Right renal pelvis (tissue), 4 donors: ENCODE measurements at regions not wholly inside any gene's neighbourhood (a gene's known extent, or its start where the extent isn't known, plus 50 kb on each side); places are given as distances from the start of the nearest gene placed in this dataset.

Experiments used
- DNase-seq, 4 donors: peaks; one replicate each; pipeline ENCODE4 v3.0.0-alpha.2; 2013; ENCODE audit warnings: low read depth in 4 of 4, low spot score in 3 of 4, missing footprints in 1 of 4

DNA sequence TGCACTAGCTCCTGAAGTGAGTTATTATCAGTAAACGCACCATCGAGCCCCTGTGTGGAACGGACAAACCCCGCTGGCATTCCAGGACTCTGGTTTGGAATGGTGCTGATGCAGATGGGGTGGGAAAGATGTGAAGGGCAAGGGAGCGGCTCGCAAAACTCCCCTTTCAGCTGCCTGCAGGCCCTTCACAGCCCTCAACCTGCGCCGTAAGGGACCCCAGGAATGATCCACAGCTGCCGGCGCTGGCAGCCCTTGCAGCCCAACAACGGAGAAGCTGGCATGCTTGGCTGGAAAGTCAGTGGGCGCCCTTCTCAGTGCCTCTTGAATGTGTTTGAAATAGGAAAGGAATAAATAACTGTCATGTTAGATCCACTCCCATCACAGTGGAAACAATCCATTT is 1445.5 kb downstream of the BRD1 start:
- DNase-seq, result no peak

GRCh38 chr22:48380016-48380665 is 1447.5 kb downstream of the BRD1 start:
- DNase-seq, result no peak

GRCh38 chr22:48379371-48379770 is 1448.3 kb downstream of the BRD1 start:
- no peak for DNase-seq

- DNase-seq, result no peak
Observed at GRCh38 chr22:48378673-48379072, 1449.0 kb downstream of the BRD1 start.

- DNase-seq, result no peak
Observed at GRCh38 chr22:48376936-48377712, 1450.5 kb downstream of the BRD1 start.

GRCh38 chr22:48376428-48376827 is 1451.2 kb downstream of the BRD1 start:
- DNase-seq, result no peak

DNA sequence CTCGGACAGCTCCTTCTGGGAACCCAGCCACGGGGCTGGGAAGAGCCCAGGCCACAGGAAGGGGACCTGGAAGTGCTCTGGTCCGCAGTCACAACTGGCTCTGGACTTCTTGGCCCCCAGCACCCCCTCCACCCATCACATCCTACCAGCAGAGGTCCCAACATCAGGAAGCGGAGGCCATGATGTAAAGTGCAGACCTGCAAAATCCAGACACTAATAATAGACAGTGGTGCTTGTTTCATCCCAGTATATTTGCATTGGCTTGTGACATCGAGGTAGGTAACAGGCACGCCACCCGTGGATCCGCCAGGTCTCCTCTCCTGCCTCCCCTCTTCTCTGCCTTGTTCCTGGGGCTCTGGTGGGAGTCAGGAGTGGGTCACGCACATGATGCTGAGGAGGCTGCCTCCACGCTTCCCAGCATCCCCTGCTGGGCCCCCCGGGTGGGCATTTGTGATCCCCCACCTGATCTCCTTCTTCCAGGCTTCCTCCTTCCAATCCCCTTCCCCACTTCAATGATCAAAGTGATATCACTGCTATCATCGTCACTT is 1454.0 kb downstream of the BRD1 start:
- no peak for DNase-seq

GRCh38 chr22:48372390-48372789 is 1455.3 kb downstream of the BRD1 start:
- no peak for DNase-seq

DNA sequence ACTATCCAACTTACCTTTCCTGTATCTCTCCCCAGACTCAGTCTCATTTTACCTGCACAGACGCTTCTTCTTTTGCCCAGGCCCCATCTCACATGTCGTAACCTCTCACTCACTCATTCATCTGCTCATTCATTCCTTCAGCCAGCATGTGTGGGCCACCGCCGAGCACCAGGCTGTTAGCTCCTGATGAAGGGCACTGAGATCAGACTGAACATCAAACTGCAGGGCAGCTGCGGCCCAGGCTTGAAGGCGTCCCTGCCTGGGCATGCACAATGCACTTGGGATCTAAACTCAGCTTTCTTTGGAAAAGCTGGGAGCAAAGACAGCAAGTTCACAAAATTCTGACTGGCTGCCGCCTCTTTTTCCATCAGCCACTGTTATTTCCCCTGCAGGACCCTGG is 1456.3 kb downstream of the BRD1 start:
- no peak for DNase-seq

- no peak for DNase-seq
Observed at GRCh38 chr22:48370508-48371325, 1457.0 kb downstream of the BRD1 start.

GRCh38 chr22:48369789-48370507 is 1457.7 kb downstream of the BRD1 start:
- DNase-seq, result no peak

GRCh38 chr22:48368975-48369525 is 1458.6 kb downstream of the BRD1 start:
- no peak for DNase-seq

DNA sequence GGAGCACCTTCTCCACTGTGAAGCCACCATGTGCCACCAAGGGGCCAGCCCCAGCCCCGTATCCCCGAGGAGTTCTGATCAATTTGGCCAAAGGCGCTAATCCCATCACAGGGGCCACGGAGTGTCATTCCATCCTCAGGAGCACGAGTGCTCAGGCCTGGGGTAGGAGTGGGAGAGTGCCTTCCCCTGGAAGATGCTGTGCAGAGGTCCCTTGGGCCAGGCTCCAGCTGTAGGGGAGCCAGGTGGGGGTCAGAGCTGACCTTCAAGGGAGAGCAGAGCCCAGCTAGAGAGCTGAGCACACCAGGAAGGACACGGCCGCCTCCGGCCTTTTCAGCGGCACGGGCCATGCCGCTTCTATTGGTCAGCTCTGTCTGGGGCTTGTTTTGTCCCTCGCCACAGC is 1459.9 kb downstream of the BRD1 start:
- DNase-seq, result no peak

- no peak for DNase-seq
Observed at GRCh38 chr22:48366591-48366990, 1461.1 kb downstream of the BRD1 start.

GRCh38 chr22:48366056-48366455 is 1461.6 kb downstream of the BRD1 start:
- no peak for DNase-seq

GRCh38 chr22:48365386-48365785 is 1462.3 kb downstream of the BRD1 start:
- DNase-seq, result no peak

DNA sequence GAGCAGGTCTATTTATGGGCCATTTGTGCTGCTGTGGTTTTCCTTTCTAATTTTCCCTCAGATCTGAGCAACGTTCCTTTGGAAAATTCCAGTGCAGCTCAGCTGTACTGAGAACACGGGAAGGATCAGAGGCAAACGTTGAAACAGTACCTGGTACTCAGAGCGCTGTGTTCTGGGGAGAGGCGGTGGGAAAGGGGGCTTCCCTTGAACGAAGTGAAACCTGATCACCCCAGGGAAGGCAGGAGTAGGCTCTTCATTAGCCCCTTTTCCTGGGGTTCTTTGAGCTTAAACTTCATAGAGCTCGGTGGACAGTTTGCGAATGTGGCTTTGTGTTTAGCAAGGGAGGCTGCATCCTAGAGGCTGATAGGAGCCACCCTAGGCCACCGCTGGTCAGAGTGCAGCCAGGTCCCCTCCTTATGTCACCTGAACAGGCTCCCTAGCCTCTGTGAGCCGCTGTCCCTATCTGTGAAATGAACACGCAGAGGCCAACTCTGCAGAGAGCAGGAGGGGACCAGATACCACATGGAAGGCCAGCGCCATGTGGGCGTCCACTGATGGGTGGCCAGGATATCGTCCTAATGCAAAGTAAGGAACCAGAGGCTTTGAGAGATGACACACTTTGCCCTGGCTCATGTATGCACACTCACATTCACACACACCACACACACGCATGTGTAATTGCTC is 1464.8 kb downstream of the BRD1 start:
- DNase-seq, result no peak

DNA sequence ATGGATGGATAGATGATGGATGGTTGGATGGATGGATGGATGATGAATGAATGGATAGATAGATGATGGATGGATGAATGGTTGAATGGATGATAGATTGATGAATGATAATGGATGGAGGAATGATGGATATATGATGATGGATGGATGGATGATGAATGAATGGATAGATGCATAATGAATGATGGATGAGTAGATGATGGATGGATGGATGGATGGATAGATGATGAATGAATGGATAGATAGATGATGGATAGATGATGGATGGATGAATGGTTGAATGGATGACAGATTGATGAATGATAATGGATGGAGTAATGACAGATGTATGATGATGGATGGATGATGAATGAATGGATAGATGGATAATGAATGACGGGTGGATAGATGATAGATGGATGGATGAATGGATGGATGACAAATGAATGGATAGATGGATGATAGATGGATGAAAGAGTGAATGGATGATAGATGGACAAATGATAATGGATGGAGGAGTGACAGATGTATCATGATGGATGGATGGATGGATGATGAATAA is 1466.5 kb downstream of the BRD1 start:
- DNase-seq, result no peak

DNA sequence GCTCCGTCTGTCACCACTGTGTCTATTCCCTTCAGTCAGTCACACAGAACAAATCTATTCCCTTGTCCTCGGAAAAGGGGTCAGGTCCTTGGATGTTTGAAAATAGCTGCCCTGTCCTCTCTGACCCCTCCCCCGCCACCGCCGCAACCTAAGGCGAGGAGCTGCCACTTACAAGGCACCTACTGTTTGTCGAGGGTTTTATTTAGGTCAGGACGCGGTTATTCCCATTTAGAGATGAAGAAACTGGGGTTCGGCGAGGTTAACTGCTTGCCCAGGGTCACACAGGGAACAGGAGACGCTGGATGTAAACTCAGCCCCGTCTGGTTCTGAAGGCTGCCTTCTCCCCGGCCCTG is 1468.1 kb downstream of the BRD1 start:
- DNase-seq, result no peak
